ENCODE measurements at regions not wholly inside any gene's neighbourhood (a gene's known extent, or its start where the extent isn't known, plus 50 kb on each side); places are given as distances from the start of the nearest gene placed in this dataset.
"Not testable (repeated sequence)": the region's sequence is repeated elsewhere in the genome, so short reads cannot be mapped to it uniquely, and the experiment has no call there.

- no peaks in the 10 kb centered on the region for H3K9me3 ChIP-seq
- H3K36me3 ChIP-seq (replicated peaks): no peaks in the 10 kb centered on the region
- no peak for DNase-seq (ENCODE audit: low spot score in 2 of 2)
- H3K4me3 ChIP-seq: no peak overlapping the region
- no peaks in the 10 kb centered on the region for H3K27me3 ChIP-seq (ENCODE audit: low read depth)
- H3K4me1 ChIP-seq: no peaks in the 10 kb centered on the region
- in situ Hi-C loops (cut with MboI; ENCODE audit: low sequenced_read_pairs): no loop called here
Observed at GRCh38 chr5:144594919-144595318, 424.2 kb downstream of the KCTD16 start.

DNA sequence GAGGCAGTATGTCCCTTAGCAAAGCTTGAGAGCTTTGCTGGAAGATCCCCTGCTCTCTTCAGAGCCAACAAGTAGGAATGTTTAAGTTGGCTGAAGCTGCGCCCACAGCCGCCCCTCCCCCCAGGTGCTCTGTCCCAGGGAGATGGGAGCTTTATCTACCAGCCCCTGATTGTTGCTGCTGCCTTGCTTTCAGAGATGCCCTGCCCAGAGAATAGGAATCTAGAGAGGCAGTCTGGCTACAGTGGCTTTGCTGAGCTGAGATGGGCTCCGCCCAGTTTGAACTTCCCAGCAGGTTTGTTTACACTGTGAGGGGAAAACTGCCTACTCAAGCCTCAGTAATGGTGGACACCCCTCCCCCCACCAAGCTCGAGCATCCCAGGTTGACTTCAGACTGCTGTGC is 423.6 kb downstream of the KCTD16 start:
- H3K4me1 ChIP-seq; H3K9me3 ChIP-seq; H3K4me3 ChIP-seq; in situ Hi-C loops (cut with MboI; ENCODE audit: low sequenced_read_pairs); DNase-seq (ENCODE audit: low spot score in 2 of 2); H3K36me3 ChIP-seq (replicated peaks); H3K27me3 ChIP-seq (ENCODE audit: low read depth): not testable (repeated sequence)

DNA sequence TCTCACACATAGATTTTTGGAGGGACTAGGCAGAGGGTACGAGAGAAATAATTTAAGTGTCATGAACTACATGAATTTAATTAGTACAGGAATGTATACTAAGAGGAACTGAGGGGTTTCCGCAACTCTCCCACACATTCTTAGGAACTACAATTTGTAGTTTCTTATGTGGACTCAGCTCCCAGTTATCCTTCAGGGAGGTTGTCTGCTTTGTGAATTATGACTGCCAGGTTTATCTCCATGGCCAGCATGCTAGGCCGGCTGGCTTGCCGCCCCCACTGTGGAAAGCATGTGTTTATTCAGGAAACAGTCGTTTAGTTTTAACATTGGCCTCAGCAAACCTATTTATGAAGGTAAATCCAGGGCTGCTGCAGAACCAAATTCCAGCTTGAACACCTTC is 415.0 kb downstream of the KCTD16 start:
- in situ Hi-C loops (cut with MboI; ENCODE audit: low sequenced_read_pairs): no loop called here
- Histone ChIP-seq H3K36me3 (replicated peaks) (no peaks in the 10 kb centered on the region), H3K4me3 (no peak overlapping the region), H3K27me3 (ENCODE audit: low read depth) (no peaks in the 10 kb centered on the region), H3K9me3 (no peaks in the 10 kb centered on the region), H3K4me1 (no peaks in the 10 kb centered on the region)
- DNase-seq (ENCODE audit: low spot score in 2 of 2): no peak

DNA sequence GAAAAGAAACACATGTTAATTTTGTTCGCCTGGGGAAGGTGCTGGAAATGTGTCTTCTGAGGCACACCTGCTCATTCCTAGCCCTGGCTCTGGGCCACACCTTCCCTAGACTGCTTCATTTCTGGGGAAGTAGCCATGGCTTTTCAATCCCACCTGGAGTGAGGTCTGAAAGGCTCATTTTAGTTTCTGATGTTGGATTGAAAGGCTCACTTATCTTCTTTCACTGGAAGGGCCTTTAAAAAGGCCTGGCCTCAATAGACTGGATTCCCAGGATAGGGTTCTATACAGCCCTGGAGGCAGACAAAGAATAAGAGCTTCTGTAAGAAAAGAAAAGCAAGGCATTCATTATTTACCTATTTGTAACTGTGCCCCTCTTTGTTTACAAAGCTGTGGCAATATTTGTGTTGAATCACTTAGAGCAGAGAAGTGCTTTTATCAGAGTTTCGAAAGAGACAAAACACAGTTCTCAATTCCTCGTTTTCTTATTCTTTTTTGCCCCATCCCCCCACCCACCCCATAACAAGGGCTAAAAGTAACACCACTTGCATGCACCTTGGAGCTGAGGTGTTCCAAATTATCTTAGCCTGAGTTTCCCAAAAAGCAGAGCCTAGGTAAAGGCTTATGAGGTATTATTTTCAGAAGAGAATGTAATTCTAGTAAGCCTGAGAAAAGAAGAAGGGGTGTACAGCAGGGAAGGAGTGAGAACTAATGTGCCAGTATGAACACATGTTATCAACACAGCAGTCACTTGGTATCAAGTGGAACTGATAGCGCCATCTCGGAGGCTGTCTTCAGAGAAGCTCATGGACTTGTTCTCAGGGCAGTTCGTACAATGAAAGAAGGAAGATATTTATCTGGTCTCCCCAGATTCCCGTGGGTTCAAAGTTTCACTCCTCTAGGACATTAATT is 413.1 kb downstream of the KCTD16 start:
- no peak for DNase-seq (ENCODE audit: low spot score in 2 of 2)
- H3K36me3 ChIP-seq (replicated peaks): no peaks in the 10 kb centered on the region
- no peaks in the 10 kb centered on the region for H3K4me1 ChIP-seq
- in situ Hi-C loops (cut with MboI; ENCODE audit: low sequenced_read_pairs): no loop called here
- H3K9me3 ChIP-seq: no peaks in the 10 kb centered on the region
- H3K4me3 ChIP-seq: no peak overlapping the region
- H3K27me3 ChIP-seq (ENCODE audit: low read depth): no peaks in the 10 kb centered on the region

DNA sequence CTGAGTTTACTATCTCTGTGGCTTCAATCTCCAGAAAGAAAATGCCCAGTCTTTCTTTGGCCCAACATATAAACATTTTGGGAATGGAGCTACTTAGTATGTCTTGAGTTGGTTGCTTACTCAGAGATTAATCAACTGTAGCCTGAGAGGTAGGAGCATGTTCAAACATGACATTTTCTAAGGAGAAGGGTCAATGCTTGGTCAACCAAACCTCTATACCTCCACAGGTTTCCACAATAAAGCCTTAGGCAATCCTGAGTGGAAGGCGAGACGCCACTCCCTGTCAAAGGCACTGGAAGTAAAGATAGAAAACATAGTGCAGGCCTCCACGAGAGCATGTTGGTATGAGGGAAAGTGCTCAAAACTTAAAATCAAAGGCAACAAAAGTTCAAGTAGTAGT is 411.4 kb downstream of the KCTD16 start:
- in situ Hi-C loops (cut with MboI; ENCODE audit: low sequenced_read_pairs): no loop called here
- H3K36me3 ChIP-seq (replicated peaks): no peaks in the 10 kb centered on the region
- no peak overlapping the region for H3K4me3 ChIP-seq
- DNase-seq (ENCODE audit: low spot score in 2 of 2): no peak
- H3K4me1 ChIP-seq: no peaks in the 10 kb centered on the region
- H3K27me3 ChIP-seq (ENCODE audit: low read depth): no peaks in the 10 kb centered on the region
- no peaks in the 10 kb centered on the region for H3K9me3 ChIP-seq

- no peak for DNase-seq (ENCODE audit: low spot score in 2 of 2)
- in situ Hi-C loops (cut with MboI; ENCODE audit: low sequenced_read_pairs): no loop called here
Observed at GRCh38 chr5:144581044-144581443, 410.4 kb downstream of the KCTD16 start.

DNA sequence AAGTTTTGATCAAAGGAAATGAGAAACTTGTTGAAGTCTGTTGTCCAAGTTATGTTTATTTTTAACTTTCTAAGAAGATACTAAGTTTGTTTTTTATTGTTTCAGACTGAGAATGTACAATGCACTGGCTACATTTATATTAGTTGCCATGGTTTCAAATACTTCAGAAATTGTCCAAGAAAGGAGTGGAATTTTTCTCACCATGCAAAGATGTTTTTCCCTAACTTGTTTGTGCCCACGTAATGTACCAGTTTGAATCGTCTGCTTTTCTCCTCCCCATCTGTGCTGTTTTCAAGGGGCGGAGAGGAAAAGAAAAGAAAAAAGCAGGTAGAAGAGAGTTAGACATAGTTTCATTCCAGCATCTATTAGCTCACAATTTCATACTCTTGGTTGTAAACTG is 407.0 kb downstream of the KCTD16 start:
- no peak for DNase-seq (ENCODE audit: low spot score in 2 of 2)
- no peaks in the 10 kb centered on the region for H3K4me1 ChIP-seq
- no peaks in the 10 kb centered on the region for H3K27me3 ChIP-seq (ENCODE audit: low read depth)
- H3K4me3 ChIP-seq: no peak overlapping the region
- no peaks in the 10 kb centered on the region for H3K9me3 ChIP-seq
- H3K36me3 ChIP-seq (replicated peaks): no peaks in the 10 kb centered on the region
- in situ Hi-C loops (cut with MboI; ENCODE audit: low sequenced_read_pairs): no loop called here

More at GRCh38 chr5:144581044-144581443, 410.4 kb downstream of the KCTD16 start:
- Histone ChIP-seq H3K36me3 (replicated peaks) (no peaks in the 10 kb centered on the region), H3K9me3 (no peaks in the 10 kb centered on the region), H3K4me1 (no peaks in the 10 kb centered on the region), H3K4me3 (no peak overlapping the region), H3K27me3 (ENCODE audit: low read depth) (no peaks in the 10 kb centered on the region)

DNA sequence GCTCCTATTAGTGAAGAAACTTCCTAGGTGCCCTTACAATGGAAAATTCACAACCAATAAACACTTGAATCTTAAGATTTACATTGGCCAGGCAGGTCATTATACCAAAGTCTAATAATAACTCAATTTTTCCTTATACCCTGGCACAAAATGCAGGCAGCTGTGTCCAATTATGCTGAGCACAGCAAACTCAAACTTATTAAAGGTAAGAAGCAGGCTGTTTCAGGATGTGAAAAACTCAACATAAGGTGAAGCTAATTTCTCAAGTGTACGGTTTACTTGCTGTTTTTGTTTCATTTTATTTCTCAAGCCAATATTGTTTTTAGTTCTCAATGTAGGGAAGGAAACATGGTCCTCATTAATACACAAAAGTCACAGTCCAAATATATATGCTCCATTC is 405.1 kb downstream of the KCTD16 start:
- Histone ChIP-seq H3K9me3 (no peaks in the 10 kb centered on the region), H3K4me1 (no peaks in the 10 kb centered on the region), H3K36me3 (replicated peaks) (no peaks in the 10 kb centered on the region), H3K27me3 (ENCODE audit: low read depth) (no peaks in the 10 kb centered on the region), H3K4me3 (no peak overlapping the region)
- in situ Hi-C loops (cut with MboI; ENCODE audit: low sequenced_read_pairs): no loop called here
- no peak for DNase-seq (ENCODE audit: low spot score in 2 of 2)

- Histone ChIP-seq H3K36me3 (replicated peaks) (no peaks in the 10 kb centered on the region), H3K4me3 (no peak overlapping the region), H3K27me3 (ENCODE audit: low read depth) (no peaks in the 10 kb centered on the region), H3K4me1 (no peaks in the 10 kb centered on the region), H3K9me3 (no peaks in the 10 kb centered on the region)
- no peak for DNase-seq (ENCODE audit: low spot score in 2 of 2)
- in situ Hi-C loops (cut with MboI; ENCODE audit: low sequenced_read_pairs): no loop called here
Observed at GRCh38 chr5:144567421-144567780, 396.7 kb downstream of the KCTD16 start.

- no peaks in the 10 kb centered on the region for H3K4me1 ChIP-seq
- DNase-seq (ENCODE audit: low spot score in 2 of 2): no peak
- H3K36me3 ChIP-seq (replicated peaks): no peaks in the 10 kb centered on the region
- no peaks in the 10 kb centered on the region for H3K9me3 ChIP-seq
- in situ Hi-C loops (cut with MboI; ENCODE audit: low sequenced_read_pairs): no loop called here
- no peaks in the 10 kb centered on the region for H3K27me3 ChIP-seq (ENCODE audit: low read depth)
- H3K4me3 ChIP-seq: no peak overlapping the region
Observed at GRCh38 chr5:144566747-144567420, 396.2 kb downstream of the KCTD16 start.

- Histone ChIP-seq H3K4me3 (no peak overlapping the region), H3K4me1 (no peaks in the 10 kb centered on the region), H3K9me3 (no peaks in the 10 kb centered on the region), H3K36me3 (replicated peaks) (no peaks in the 10 kb centered on the region), H3K27me3 (ENCODE audit: low read depth) (no peaks in the 10 kb centered on the region)
- in situ Hi-C loops (cut with MboI; ENCODE audit: low sequenced_read_pairs): no loop called here
- DNase-seq (ENCODE audit: low spot score in 2 of 2): no peak
Observed at GRCh38 chr5:144549580-144549979, 378.9 kb downstream of the KCTD16 start.

DNA sequence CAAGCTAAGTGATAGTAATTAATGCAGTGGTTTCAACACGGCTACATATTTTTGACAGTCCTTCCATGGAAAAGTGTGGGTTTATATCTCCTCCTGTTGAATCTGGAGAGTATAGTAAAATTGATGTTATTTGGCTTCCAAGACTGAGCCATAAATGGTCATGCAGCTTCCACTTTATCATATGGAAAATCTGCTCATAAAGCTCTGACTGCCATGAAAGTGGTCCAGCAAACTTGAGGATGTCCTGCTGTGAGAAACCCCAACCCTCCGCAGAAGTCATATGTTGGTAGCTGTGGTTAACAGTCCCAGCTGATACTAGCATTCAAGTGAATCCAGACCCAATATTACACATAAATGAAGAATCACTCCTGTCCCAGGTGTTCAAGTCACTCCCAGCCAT is 378.3 kb downstream of the KCTD16 start:
- Histone ChIP-seq H3K36me3 (replicated peaks) (no peaks in the 10 kb centered on the region), H3K9me3 (no peaks in the 10 kb centered on the region), H3K4me3 (no peak overlapping the region), H3K27me3 (ENCODE audit: low read depth) (no peaks in the 10 kb centered on the region), H3K4me1 (no peaks in the 10 kb centered on the region)
- in situ Hi-C loops (cut with MboI; ENCODE audit: low sequenced_read_pairs): no loop called here
- DNase-seq (ENCODE audit: low spot score in 2 of 2): no peak

DNA sequence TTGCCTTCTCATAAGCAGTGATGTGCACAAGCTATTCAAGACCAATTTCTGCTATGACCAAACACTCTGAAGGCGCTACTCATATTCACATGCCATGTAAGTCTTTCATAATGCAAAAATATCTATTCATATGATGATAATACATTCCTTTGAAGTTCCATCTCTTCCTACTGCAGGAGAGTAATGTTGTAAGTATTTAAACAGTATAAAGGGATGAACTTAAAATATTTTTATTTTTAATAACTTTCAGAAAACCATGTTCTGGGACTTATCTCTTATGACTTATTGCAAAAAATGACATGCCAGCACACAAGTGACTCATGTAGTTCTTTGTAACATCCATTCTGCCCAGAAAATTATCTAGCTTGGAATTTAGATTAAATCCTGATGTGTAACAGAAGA is 376.4 kb downstream of the KCTD16 start:
- in situ Hi-C loops (cut with MboI; ENCODE audit: low sequenced_read_pairs): no loop called here
- Histone ChIP-seq H3K27me3 (ENCODE audit: low read depth) (no peaks in the 10 kb centered on the region), H3K36me3 (replicated peaks) (no peaks in the 10 kb centered on the region), H3K4me3 (no peak overlapping the region), H3K9me3 (no peaks in the 10 kb centered on the region), H3K4me1 (no peaks in the 10 kb centered on the region)
- DNase-seq (ENCODE audit: low spot score in 2 of 2): no peak

- Histone ChIP-seq H3K36me3 (replicated peaks) (no peaks in the 10 kb centered on the region), H3K4me3 (no peak overlapping the region), H3K4me1 (no peaks in the 10 kb centered on the region), H3K27me3 (ENCODE audit: low read depth) (no peaks in the 10 kb centered on the region), H3K9me3 (no peaks in the 10 kb centered on the region)
- in situ Hi-C loops (cut with MboI; ENCODE audit: low sequenced_read_pairs): no loop called here
- no peak for DNase-seq (ENCODE audit: low spot score in 2 of 2)
Observed at GRCh38 chr5:144538845-144539244, 368.2 kb downstream of the KCTD16 start.
